H9 (cell line): ENCODE measurements at regions not wholly inside any gene's neighbourhood (a gene's known extent, or its start where the extent isn't known, plus 50 kb on each side); places are given as distances from the start of the nearest gene placed in this dataset.

Experiments
- DNase-seq: peaks from one replicate; pipeline ENCODE4 v3.0.0-alpha.2; 2017
- H2AFZ ChIP-seq: one replicate; pipeline ENCODE4 v1.6.1; 2013; ENCODE audit warnings: mild to moderate bottlenecking, low read length, control low read depth, moderate library complexity
- H2AK5ac ChIP-seq: 2 replicates; pipeline ENCODE4 v1.6.1; 2013; ENCODE audit warnings: low read length, control low read depth, mixed read lengths; ENCODE audit not compliant: insufficient read length
- H2BK120ac ChIP-seq: one replicate; pipeline ENCODE4 v1.6.1; 2013; ENCODE audit warnings: low read depth, mild to moderate bottlenecking, low read length, control low read depth, inconsistent platforms; ENCODE audit not compliant: poor library complexity, severe bottlenecking
- H2BK12ac ChIP-seq: 2 replicates; pipeline ENCODE4 v1.6.1; 2013; ENCODE audit warnings: low read length, control low read depth, mixed read lengths, low read depth; ENCODE audit not compliant: insufficient read length
- H2BK15ac ChIP-seq: 2 replicates; pipeline ENCODE4 v1.6.1; 2013; ENCODE audit warnings: low read depth, low read length, control low read depth
- H2BK20ac ChIP-seq: one replicate; pipeline ENCODE4 v1.6.1; 2013; ENCODE audit warnings: low read depth, mild to moderate bottlenecking, low read length, control low read depth, inconsistent platforms; ENCODE audit not compliant: poor library complexity, severe bottlenecking
- H2BK5ac ChIP-seq: 2 replicates; pipeline ENCODE4 v1.6.1; 2013; ENCODE audit warnings: low read length, control low read depth, mixed read lengths; ENCODE audit not compliant: insufficient read length
- H3K14ac ChIP-seq: 2 replicates; pipeline ENCODE4 v1.6.1; 2013; ENCODE audit warnings: low read length, control low read depth; ENCODE audit not compliant: insufficient read depth
- H3K18ac ChIP-seq: 2 replicates; pipeline ENCODE4 v1.6.1; 2013; ENCODE audit warnings: low read depth, mild to moderate bottlenecking, mixed read lengths, low read length, control low read depth; ENCODE audit not compliant: insufficient read length
- H3K23ac ChIP-seq: 2 replicates; pipeline ENCODE4 v1.6.1; 2013; ENCODE audit warnings: low read length, control low read depth, mixed read lengths, low read depth; ENCODE audit not compliant: insufficient read length
- H3K23me2 ChIP-seq: 2 replicates; pipeline ENCODE4 v1.6.1; 2013; ENCODE audit warnings: low read depth, mild to moderate bottlenecking, mixed read lengths, low read length, control low read depth; ENCODE audit not compliant: insufficient read length, poor library complexity, severe bottlenecking
- H3K27ac ChIP-seq: 2 replicates; pipeline ENCODE4 v1.5.1; 2013; ENCODE audit warnings: low read length, control low read depth, mixed read lengths, low read depth; ENCODE audit not compliant: insufficient read length
- H3K27me3 ChIP-seq: 2 replicates; pipeline ENCODE4 v1.6.1; 2013; ENCODE audit warnings: low read length, control low read depth, inconsistent platforms; ENCODE audit not compliant: insufficient read depth
- H3K4ac ChIP-seq: 2 replicates; pipeline ENCODE4 v1.6.1; 2013; ENCODE audit warnings: low read depth, mild to moderate bottlenecking, control low read depth, inconsistent platforms, low read length, moderate library complexity
- H3K4me1 ChIP-seq: 2 replicates; pipeline ENCODE4 v1.6.1; 2013; ENCODE audit warnings: low read length, control low read depth, inconsistent platforms; ENCODE audit not compliant: insufficient read depth
- H3K4me2 ChIP-seq: 2 replicates; pipeline ENCODE4 v1.6.1; 2013; ENCODE audit warnings: low read length, control low read depth, mixed read lengths; ENCODE audit not compliant: insufficient read length, insufficient read depth
- H3K56ac ChIP-seq: 2 replicates; pipeline ENCODE4 v1.6.1; 2013; ENCODE audit warnings: low read depth, mild to moderate bottlenecking, mixed read lengths, low read length, control low read depth; ENCODE audit not compliant: insufficient read length
- H3K79me1 ChIP-seq: 2 replicates; pipeline ENCODE4 v1.6.1; 2013; ENCODE audit warnings: low read depth, mild to moderate bottlenecking, moderate library complexity, low read length, control low read depth, inconsistent platforms; ENCODE audit not compliant: insufficient read depth, poor library complexity, severe bottlenecking
- H3K79me2 ChIP-seq: 2 replicates; pipeline ENCODE4 v1.6.1; 2013; ENCODE audit warnings: low read length, control low read depth, inconsistent platforms; ENCODE audit not compliant: insufficient read depth
- H3K9ac ChIP-seq: 2 replicates; pipeline ENCODE4 v1.6.1; 2013; ENCODE audit warnings: low read length, control low read depth, mixed read lengths; ENCODE audit not compliant: insufficient read length; ENCODE audit errors: extremely low read depth
- H3K9me3 ChIP-seq: one replicate; pipeline ENCODE4 v1.6.1; 2013; ENCODE audit warnings: low read depth, low read length, inconsistent platforms; ENCODE audit not compliant: control insufficient read depth
- H3T11ph ChIP-seq: one replicate; pipeline ENCODE4 v1.6.1; 2013; ENCODE audit warnings: mild to moderate bottlenecking, low read length, control low read depth, inconsistent platforms
- H4K20me1 ChIP-seq: one replicate; pipeline ENCODE4 v1.6.1; 2013; ENCODE audit not compliant: control insufficient read depth, insufficient read length, insufficient read depth
- H4K5ac ChIP-seq: 2 replicates; pipeline ENCODE4 v1.6.1; 2013; ENCODE audit warnings: low read depth, mild to moderate bottlenecking, mixed read lengths, low read length, control low read depth; ENCODE audit not compliant: insufficient read length
- H4K8ac ChIP-seq: replicated peaks from 2 replicates; pipeline ENCODE4 v1.6.1; 2013; ENCODE audit warnings: low read length, control low read depth, mixed read lengths, low read depth; ENCODE audit not compliant: insufficient read length
- H4K91ac ChIP-seq: 2 replicates; pipeline ENCODE4 v1.6.1; 2013; ENCODE audit warnings: low read depth, mild to moderate bottlenecking, moderate library complexity, mixed read lengths, low read length, control low read depth; ENCODE audit not compliant: insufficient read length
- H3K27ac Mint-ChIP-seq, 3 experiments: 2 replicates in 2 of 3; 3 replicates in 1 of 3; pipeline ENCODE4 v1.8.0; 2020 to 2021; ENCODE audit warnings: mixed read lengths in 3 of 3, mild to moderate bottlenecking in 1 of 3, moderate library complexity in 1 of 3
- H3K27me3 Mint-ChIP-seq: 2 replicates; pipeline ENCODE4 v1.8.0; 2021; ENCODE audit warnings: low read depth, mild to moderate bottlenecking, moderate library complexity, mixed read lengths
- H3K36me3 Mint-ChIP-seq, 3 experiments: 2 replicates in 2 of 3; 3 replicates in 1 of 3; pipeline ENCODE4 v1.8.0; 2020 to 2021; ENCODE audit warnings: low read depth in 3 of 3, mixed read lengths in 3 of 3; ENCODE audit not compliant: insufficient read depth in 1 of 3
- H3K4me1 Mint-ChIP-seq, 2 experiments: 2 replicates each; pipeline ENCODE4 v1.8.0; 2020; ENCODE audit warnings: mixed read lengths in 2 of 2
- H3K4me3 Mint-ChIP-seq, 2 experiments: 2 replicates in 1 of 2; 3 replicates in 1 of 2; pipeline ENCODE4 v1.8.0; 2020 to 2021; ENCODE audit warnings: mild to moderate bottlenecking in 2 of 2, mixed read lengths in 2 of 2, moderate library complexity in 1 of 2
- H3K9me3 Mint-ChIP-seq, 2 experiments: 2 replicates in 1 of 2; 3 replicates in 1 of 2; pipeline ENCODE4 v1.8.0; 2020; ENCODE audit warnings: mild to moderate bottlenecking in 2 of 2, mixed read lengths in 2 of 2, moderate library complexity in 1 of 2
- CTCF ChIP-seq: fragments of 200-600 bp; sonication (generic); conservative IDR thresholded peaks from 3 replicates; pipeline ENCODE4 v1.8.0; 2021; ENCODE audit warnings: antibody characterized with exemption, mild to moderate bottlenecking
- WGBS: extraction: QIAGEN DNeasy Blood & Tissue Kit; methylation state at CpG from one replicate; pipeline ENCODE4 v1.1.7; 2013; ENCODE audit warnings: missing lambda C conversion rate, low lambda C conversion rate, mixed read lengths; ENCODE audit not compliant: insufficient read length; ENCODE audit errors: extremely low coverage; 5-methylcytosine and 5-hydroxymethylcytosine counted together

GRCh38 chr2:114024326-114024725 is 134.4 kb downstream of the ACTR3 start:
- Mint-ChIP-seq H3K36me3 (peaks cover 3 to 6% (median 4%) of the 10 kb centered on the region in 3 experiments; a peak in 5 of 7 replicates), H3K27me3 (no peaks in the 10 kb centered on the region), H3K9me3 (peaks cover 14% of the 10 kb centered on the region in 2 experiments), H3K4me3 (no peak overlapping the region), H3K4me1 (no peaks in the 10 kb centered on the region), H3K27ac (no peak overlapping the region)
- Histone ChIP-seq H2BK15ac (no peak overlapping the region), H2BK12ac (no peak overlapping the region), H3K79me1 (no peaks in the 10 kb centered on the region), H2BK20ac (no peak overlapping the region), H2BK120ac (no peak overlapping the region), H4K5ac (no peak overlapping the region), H3K4me2 (no peak overlapping the region), H3K4ac (no peak overlapping the region), H4K8ac (no peak overlapping the region), H3K27ac (no peak overlapping the region), H3K9me3 (no peaks in the 10 kb centered on the region), H3K79me2 (no peaks in the 10 kb centered on the region), H4K91ac (no peak overlapping the region), H3K18ac (no peak overlapping the region), H2AK5ac (no peak overlapping the region), H4K20me1 (no peaks in the 10 kb centered on the region), H2BK5ac (no peak overlapping the region), H3K23ac (no peak overlapping the region), H3K27me3 (no peaks in the 10 kb centered on the region), H3K4me1 (no peaks in the 10 kb centered on the region), H3K9ac (no peak overlapping the region), H3T11ph (no peak overlapping the region), H3K56ac (no peak overlapping the region), H2AFZ (no peak overlapping the region), H3K23me2 (no peaks in the 10 kb centered on the region), H3K14ac (no peak overlapping the region)
- TF ChIP-seq CTCF, result no peak
- no peak for DNase-seq
- WGBS, result no CpG with 5 or more reads among the region's 6 CpGs
